MCF 10A (cell line): ENCODE measurements at regions not wholly inside any gene's neighbourhood (a gene's known extent, or its start where the extent isn't known, plus 50 kb on each side); places are given as distances from the start of the nearest gene placed in this dataset.

Experiments
- BruUV-seq: library from RNA; stranded (reverse); fragments of 400-500 nt; replicated peaks from 2 replicates; lab custom pipeline; 2021; lab: Mats Ljungman, UMichigan
- CTCF ChIA-PET: fragments of 300-600 bp; sonication (Branson Sonifier 250); formaldehyde crosslinking; extraction: SDS; loops from one replicate; lab custom pipeline; 2021; ENCODE audit warnings: antibody characterized with exemption, inconsistent platforms; lab: Yijun Ruan, JAX
- POLR2A ChIA-PET: fragments of 300-600, 350-650 bp; sonication (Branson Sonifier 250); formaldehyde crosslinking; extraction: SDS; loops from one replicate; lab custom pipeline; 2020; ENCODE audit warnings: antibody characterized with exemption, inconsistent platforms; lab: Yijun Ruan, JAX
- DNase-seq: peaks from one replicate; pipeline ENCODE4 v3.0.0-alpha.2; 2018; ENCODE audit not compliant: unreplicated experiment
- H3K27ac Mint-ChIP-seq: one replicate; pipeline ENCODE4 v1.8.0; 2022; ENCODE audit warnings: mild to moderate bottlenecking, low read depth, mixed read lengths; ENCODE audit not compliant: unreplicated experiment
- H3K27me3 Mint-ChIP-seq: one replicate; pipeline ENCODE4 v1.8.0; 2022; ENCODE audit warnings: mixed read lengths; ENCODE audit not compliant: insufficient read depth, unreplicated experiment
- H3K36me3 Mint-ChIP-seq: one replicate; pipeline ENCODE4 v1.8.0; 2022; ENCODE audit warnings: mild to moderate bottlenecking, moderate library complexity, mixed read lengths; ENCODE audit not compliant: insufficient read depth, unreplicated experiment
- H3K4me1 Mint-ChIP-seq: one replicate; pipeline ENCODE4 v1.8.0; 2022; ENCODE audit warnings: mixed read lengths; ENCODE audit not compliant: insufficient read depth, unreplicated experiment
- H3K4me3 Mint-ChIP-seq: one replicate; pipeline ENCODE4 v1.8.0; 2022; ENCODE audit warnings: mild to moderate bottlenecking, moderate library complexity, mixed read lengths; ENCODE audit not compliant: unreplicated experiment
- H3K9me3 Mint-ChIP-seq: one replicate; pipeline ENCODE4 v1.8.0; 2022; ENCODE audit warnings: mixed read lengths; ENCODE audit not compliant: unreplicated experiment
- intact Hi-C: fragments of 100-400 bp; cut with micrococcal nuclease; formaldehyde crosslinking; loops from 2 replicates; pipeline ENCODE4 v1.14.1; 2022
- TF ChIP-seq, protein P1 (sequence below): fragments of 200-600 bp; IDR thresholded peaks from one replicate; pipeline ENCODE4 v1.8.0; 2022; ENCODE audit warnings: antibody characterized with exemption, mild to moderate bottlenecking; ENCODE audit not compliant: unreplicated experiment

DNA sequence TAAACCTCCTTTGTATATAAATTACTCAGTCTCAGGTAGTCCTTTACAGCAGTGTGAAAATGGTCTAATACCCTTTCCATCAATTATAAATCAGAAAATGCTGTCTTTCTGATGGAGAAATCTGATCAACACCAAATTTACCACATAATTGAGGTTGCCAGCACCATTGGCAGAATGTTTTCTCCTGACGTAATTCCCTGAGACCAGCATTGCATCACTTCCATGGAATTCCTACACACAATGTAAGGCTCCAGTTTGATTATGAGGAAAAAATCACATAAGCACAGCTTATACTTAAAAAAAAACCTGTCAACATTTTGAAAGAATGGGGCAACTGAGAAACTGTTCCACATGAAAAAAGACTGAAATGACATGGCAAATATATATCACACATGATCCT, 618.7 kb upstream of the CDH6 start:
- Mint-ChIP-seq H3K4me1 (no peaks in the 10 kb centered on the region), H3K4me3 (no peak overlapping the region), H3K9me3 (no peaks in the 10 kb centered on the region), H3K27me3 (no peaks in the 10 kb centered on the region), H3K27ac (no peak overlapping the region), H3K36me3 (no peaks in the 10 kb centered on the region)
- BruUV-seq, result no TSS peak
- TF ChIP-seq, protein P1, sequence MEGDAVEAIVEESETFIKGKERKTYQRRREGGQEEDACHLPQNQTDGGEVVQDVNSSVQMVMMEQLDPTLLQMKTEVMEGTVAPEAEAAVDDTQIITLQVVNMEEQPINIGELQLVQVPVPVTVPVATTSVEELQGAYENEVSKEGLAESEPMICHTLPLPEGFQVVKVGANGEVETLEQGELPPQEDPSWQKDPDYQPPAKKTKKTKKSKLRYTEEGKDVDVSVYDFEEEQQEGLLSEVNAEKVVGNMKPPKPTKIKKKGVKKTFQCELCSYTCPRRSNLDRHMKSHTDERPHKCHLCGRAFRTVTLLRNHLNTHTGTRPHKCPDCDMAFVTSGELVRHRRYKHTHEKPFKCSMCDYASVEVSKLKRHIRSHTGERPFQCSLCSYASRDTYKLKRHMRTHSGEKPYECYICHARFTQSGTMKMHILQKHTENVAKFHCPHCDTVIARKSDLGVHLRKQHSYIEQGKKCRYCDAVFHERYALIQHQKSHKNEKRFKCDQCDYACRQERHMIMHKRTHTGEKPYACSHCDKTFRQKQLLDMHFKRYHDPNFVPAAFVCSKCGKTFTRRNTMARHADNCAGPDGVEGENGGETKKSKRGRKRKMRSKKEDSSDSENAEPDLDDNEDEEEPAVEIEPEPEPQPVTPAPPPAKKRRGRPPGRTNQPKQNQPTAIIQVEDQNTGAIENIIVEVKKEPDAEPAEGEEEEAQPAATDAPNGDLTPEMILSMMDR, result no peak
- intact Hi-C loops, result no loop called here
- CTCF ChIA-PET, result no interaction called here
- peak; percentile 37 for DNase-seq
- POLR2A ChIA-PET, result no interaction called here

DNA sequence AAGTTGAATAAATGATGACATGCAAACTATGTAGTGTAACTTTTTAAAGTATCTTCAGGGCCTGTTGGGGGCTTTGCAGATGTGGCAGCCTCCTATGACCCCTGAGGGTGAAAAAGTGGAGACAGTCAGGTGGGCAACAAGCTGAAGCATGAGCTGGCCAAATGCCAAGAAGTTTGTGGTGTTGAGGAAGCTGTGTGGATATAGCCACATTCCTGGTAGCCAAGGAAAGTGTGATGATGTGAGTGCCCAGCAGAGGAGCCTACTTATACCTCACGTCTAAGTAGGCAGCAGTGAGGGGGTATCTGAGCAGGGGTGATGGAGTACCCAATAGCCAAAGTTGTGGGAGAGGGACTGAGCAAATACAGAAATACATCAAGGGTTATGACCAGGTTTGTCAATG, 621.2 kb upstream of the CDH6 start:
- Mint-ChIP-seq H3K9me3 (peaks cover 7% of the 10 kb centered on the region), H3K4me1 (no peaks in the 10 kb centered on the region), H3K27ac (no peak overlapping the region), H3K36me3 (no peaks in the 10 kb centered on the region), H3K27me3 (no peaks in the 10 kb centered on the region), H3K4me3 (no peak overlapping the region)
- TF ChIP-seq, protein P1, result no peak
- ChIA-PET POLR2A (no interaction called here), CTCF (interaction anchor here (0.6 to 0.7 kb wide), 3 partner anchors 7 to 489 kb away, joined by 3 read pairs; no protein-coding TSS in a partner anchor)
- intact Hi-C loops, result no loop called here
- peak; percentile 31 for DNase-seq
- no TSS peak for BruUV-seq

DNA sequence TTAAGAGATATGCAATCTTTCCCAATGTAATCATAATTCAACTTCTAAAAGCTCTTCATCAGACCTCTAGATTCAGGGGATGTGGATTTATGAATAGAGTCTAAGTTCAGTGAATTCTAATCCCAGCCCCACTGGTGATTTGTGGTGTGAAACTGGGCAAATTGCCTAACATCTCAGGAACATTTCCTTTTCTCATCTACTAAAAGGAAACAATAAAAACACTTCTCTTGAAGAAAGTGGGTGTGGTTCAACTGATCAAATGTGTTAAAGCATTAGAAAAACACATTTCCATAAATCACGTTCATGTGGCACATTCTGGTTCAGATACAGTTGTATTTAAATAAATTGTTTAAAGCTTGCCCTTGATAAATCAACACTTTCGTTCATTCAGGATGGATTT, 631.7 kb upstream of the CDH6 start:
- Mint-ChIP-seq H3K4me3 (no peak overlapping the region), H3K4me1 (no peaks in the 10 kb centered on the region), H3K27ac (no peak overlapping the region), H3K9me3 (no peaks in the 10 kb centered on the region), H3K27me3 (no peaks in the 10 kb centered on the region), H3K36me3 (no peaks in the 10 kb centered on the region)
- no TSS peak for BruUV-seq
- intact Hi-C loops, result no loop called here
- ChIA-PET POLR2A (no interaction called here), CTCF (no interaction called here)
- DNase-seq, result no peak
- TF ChIP-seq, protein P1, result no peak

DNA sequence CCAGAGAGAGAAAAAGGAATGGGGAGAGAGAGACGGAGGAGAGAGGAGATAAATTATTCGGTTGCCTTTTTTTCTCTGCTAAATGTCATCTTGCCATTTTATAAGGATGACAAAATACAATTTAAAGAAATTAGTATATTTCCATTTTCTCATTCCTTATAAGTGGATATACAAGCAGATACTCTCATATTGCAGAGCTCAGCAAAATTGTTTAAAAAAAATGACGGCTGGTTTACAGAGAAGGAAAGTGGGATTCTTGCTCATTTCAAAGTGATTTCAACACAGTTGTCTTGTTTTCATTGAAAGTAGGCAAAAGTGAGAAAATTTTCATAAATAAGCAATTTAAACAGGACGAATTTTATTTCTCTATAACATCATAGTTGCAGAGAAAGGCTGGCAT, 641.9 kb upstream of the CDH6 start:
- no peak for DNase-seq
- intact Hi-C loops, result no loop called here
- TF ChIP-seq, protein P1, result no peak
- H3K4me3 Mint-ChIP-seq, result no peak overlapping the region
- H3K27me3 Mint-ChIP-seq, result no peaks in the 10 kb centered on the region
- BruUV-seq, result no TSS peak
- ChIA-PET POLR2A (no interaction called here), CTCF (no interaction called here)
- no peaks in the 10 kb centered on the region for H3K9me3 Mint-ChIP-seq
- no peak overlapping the region for H3K27ac Mint-ChIP-seq
- H3K36me3 Mint-ChIP-seq, result no peaks in the 10 kb centered on the region
- H3K4me1 Mint-ChIP-seq, result no peaks in the 10 kb centered on the region
